Astrocyte of the spinal cord (primary cell): ENCODE measurements at regions not wholly inside any gene's neighbourhood (a gene's known extent, or its start where the extent isn't known, plus 50 kb on each side); places are given as distances from the start of the nearest gene placed in this dataset.

ENCODE experiments used
- DNase-seq: peaks from one replicate; pipeline ENCODE4 v3.0.0; 2011; ENCODE audit warnings: low read depth, low spot score
- H3K4me3 ChIP-seq: 2 replicates; pipeline ENCODE4 v1.5.1; 2011; ENCODE audit warnings: low read depth, mild to moderate bottlenecking, low read length, moderate library complexity
- in situ Hi-C: cut with HindIII; loops from 2 replicates; pipeline ENCODE4 v1.10.0; 2017; ENCODE audit warnings: low sequenced_read_pairs
- TF ChIP-seq, protein P1 (sequence below): IDR thresholded peaks from 2 replicates; pipeline ENCODE4 v1.5.1; 2012; ENCODE audit warnings: low read depth, mild to moderate bottlenecking, low read length, inconsistent platforms

DNA sequence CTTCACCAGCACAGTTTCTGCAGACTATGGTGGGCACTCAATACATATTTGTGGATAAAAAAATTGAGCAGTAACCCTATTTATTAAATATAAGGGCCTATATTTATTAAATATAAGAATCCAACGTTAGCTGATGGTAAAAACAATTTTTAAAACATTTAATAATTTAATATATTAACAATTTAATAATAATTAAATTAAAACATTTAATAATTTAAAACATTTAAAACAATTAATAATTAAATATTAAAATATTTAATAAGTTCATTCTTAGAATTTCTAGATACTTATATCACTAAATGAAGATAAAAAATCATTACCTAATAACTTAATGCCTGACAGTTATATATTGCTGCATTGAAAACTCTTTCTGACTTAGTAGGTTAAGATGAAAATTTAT lies 880.2 kb upstream of the EPHA6 start:
- in situ Hi-C loops, result no loop called here
- DNase-seq, result no peak
- no peak overlapping the region for H3K4me3 ChIP-seq

DNA sequence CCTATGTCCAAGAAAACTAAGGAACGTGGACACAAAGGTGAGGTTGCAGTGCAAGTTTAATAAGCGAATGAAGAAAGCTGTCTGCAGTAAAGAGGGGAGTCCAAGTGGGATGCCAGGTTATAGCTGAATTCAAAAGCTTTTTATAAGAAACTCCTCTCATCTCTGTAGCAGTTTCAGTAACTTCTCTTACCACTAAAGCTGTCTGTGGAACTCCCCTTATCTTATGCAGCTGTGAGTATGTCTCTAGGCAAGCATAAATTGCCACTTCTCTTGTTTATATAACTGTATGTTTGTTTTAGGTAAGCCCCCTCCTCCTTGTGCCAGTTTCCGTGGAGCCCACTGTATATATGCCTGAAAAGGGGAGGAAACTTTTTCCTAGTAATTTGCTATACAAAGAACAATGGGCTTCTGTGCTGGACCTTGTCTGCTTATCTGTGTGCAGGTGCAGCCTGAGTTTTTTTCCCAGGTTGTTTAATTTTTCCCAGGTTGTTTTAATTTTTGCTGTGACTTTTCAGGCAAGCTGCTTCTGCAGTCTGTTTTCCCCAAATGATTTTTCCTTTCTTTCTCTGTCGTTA lies 875.1 kb upstream of the EPHA6 start:
- DNase-seq, result no peak
- in situ Hi-C loops, result no loop called here
- TF ChIP-seq, protein P1, sequence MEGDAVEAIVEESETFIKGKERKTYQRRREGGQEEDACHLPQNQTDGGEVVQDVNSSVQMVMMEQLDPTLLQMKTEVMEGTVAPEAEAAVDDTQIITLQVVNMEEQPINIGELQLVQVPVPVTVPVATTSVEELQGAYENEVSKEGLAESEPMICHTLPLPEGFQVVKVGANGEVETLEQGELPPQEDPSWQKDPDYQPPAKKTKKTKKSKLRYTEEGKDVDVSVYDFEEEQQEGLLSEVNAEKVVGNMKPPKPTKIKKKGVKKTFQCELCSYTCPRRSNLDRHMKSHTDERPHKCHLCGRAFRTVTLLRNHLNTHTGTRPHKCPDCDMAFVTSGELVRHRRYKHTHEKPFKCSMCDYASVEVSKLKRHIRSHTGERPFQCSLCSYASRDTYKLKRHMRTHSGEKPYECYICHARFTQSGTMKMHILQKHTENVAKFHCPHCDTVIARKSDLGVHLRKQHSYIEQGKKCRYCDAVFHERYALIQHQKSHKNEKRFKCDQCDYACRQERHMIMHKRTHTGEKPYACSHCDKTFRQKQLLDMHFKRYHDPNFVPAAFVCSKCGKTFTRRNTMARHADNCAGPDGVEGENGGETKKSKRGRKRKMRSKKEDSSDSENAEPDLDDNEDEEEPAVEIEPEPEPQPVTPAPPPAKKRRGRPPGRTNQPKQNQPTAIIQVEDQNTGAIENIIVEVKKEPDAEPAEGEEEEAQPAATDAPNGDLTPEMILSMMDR, result no peak
- H3K4me3 ChIP-seq, result no peak overlapping the region

More for the DNA sequence above, 880.2 kb upstream of the EPHA6 start:
- TF ChIP-seq, protein P1, result no peak

DNA sequence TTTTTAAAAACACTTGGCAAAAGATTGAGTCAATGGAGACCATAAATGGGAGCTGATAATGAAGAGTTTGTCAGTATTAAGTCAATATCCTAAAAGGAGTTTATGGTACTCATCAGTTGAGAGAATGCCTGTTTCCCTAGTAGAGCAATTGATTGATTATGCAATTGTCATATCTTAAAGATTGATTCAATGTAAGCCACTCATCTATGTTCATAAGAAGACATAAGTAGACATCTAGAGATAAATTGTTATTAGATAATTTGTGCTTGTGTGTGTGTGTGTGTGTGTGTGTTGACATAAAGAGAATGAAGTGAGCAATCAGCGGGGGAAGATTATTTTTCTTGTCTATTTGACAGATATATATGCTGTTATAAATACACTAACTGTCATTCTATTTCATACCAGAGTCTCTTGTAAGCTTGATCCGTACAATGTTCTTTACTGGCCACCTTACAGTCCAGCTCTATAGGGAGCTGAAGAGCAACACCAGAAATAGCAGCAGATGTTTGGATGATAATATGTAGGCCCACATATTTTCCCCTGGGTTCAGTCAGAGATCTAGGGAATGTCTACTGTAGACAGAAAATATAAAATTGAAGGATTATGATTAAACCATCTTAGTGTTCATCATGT lies 848.6 kb upstream of the EPHA6 start:
- TF ChIP-seq, protein P1, result no peak
- no peak for DNase-seq
- no peak overlapping the region for H3K4me3 ChIP-seq
- in situ Hi-C loops, result no loop called here

DNA sequence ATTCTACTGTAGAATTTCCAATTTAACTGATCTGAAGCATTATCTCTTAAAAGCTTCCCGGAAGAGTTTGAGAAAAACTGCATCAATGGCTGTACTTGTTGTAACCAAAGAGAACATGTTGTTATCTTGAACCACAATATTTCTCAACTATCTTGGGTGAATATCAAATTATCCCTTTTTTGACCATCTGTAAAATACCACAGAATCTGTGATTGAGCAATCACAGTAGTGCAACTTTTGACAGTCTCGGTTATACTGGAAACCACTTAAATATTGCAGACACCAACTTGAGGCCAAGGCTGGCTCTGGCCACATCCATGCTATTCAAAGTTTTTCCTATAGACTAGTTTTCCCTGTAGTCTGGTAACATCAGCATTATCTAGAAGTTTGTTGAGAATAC lies 842.8 kb upstream of the EPHA6 start:
- TF ChIP-seq, protein P1, result no peak
- DNase-seq, result peak; percentile 21
- no peak overlapping the region for H3K4me3 ChIP-seq
- in situ Hi-C loops, result no loop called here

DNA sequence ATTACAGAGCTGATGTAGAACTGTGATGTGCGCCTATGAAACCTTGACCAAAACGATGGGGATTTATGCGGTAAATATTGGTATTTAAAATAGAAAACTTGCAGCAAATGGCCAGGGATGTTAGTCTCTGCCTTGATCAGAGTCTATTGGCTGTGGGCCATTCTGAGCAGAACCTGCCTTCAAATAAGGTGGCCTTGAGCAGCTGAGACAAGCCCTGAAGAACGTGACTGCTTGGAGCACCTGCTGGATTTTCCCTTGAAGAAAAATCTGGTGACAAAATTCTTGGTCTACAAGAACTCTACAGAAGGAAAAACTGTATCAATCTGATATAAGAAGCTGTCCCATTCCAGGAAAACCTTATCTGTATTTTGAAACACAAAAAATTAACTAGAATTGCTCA lies 820.1 kb upstream of the EPHA6 start:
- in situ Hi-C loops, result no loop called here

DNA sequence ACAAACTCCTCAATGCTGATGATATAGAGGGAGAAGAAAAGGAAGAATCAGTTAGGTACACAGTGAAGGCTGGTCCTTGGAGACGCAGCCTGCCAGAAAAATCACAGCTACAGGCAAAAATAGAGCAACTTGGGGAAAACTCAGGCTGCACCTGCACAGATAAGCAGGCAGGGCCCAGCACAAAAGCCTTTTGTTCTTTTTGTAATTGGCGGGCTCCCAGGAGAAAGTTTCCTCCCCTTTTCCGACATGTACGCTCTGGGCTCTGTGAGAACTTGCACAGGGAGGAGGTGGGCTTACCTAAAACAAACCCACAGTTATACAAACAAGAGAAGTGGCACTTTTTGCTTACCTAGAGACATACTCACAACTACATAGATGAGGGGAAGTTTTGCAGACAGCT lies 813.4 kb upstream of the EPHA6 start:
- H3K4me3 ChIP-seq, result no peak overlapping the region
- in situ Hi-C loops, result no loop called here
- DNase-seq, result no peak
- TF ChIP-seq, protein P1, result no peak

More for the DNA sequence above, 820.1 kb upstream of the EPHA6 start:
- DNase-seq, result no peak
- TF ChIP-seq, protein P1, result no peak
- H3K4me3 ChIP-seq, result no peak overlapping the region
